HCT116 (cell line): ENCODE measurements at regions not wholly inside any gene's neighbourhood (a gene's known extent, or its start where the extent isn't known, plus 50 kb on each side); places are given as distances from the start of the nearest gene placed in this dataset.

Source experiments
- JUND ChIP-seq: IDR thresholded peaks from 2 replicates; pipeline ENCODE4 v1.6.1; 2012
- ZNF274 ChIP-seq: fragments of 200-500 bp; sonication (Bioruptor generic); IDR thresholded peaks from 2 replicates; pipeline ENCODE4 v1.6.1; 2014; ENCODE audit warnings: mild to moderate bottlenecking, low read depth, low read length, inconsistent platforms
- TF ChIP-seq, protein P1 (sequence below), 3 experiments: fragments of 200-600 bp in 1 of 3; sonication (generic) in 1 of 3; IDR thresholded peaks in 2 of 3; conservative IDR thresholded peaks in 1 of 3; 2 replicates each; pipeline ENCODE4 v1.5.1; 2012 to 2017; ENCODE audit warnings: low read depth in 2 of 3, low read length in 2 of 3, antibody characterized with exemption in 1 of 3, borderline replicate concordance in 1 of 3, control low read depth in 1 of 3, mild to moderate bottlenecking in 1 of 3, mixed read lengths in 1 of 3, mixed run types in 1 of 3, moderate library complexity in 1 of 3; ENCODE audit not compliant: insufficient read depth in 1 of 3

DNA sequence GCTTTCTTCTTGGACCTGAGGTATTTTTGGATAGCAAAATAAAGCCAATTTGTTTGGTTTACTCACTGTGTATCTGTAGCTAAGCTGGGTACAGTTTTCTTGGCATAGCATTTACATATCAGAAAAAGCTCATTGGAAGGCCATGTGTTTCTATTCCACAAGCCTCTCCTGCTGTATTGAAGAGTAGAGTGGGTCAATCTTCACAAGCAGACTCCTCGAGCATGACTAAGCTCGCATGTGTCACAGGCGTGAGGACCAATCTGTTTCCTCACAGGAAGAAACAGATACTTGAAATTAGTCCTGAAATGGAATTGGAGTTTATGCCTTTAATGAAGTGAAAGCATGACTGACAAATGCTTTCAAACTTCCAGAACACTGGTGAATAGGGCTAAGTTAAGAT lies 1279.0 kb upstream of the MAP3K7 start:
- TF ChIP-seq, protein P1, sequence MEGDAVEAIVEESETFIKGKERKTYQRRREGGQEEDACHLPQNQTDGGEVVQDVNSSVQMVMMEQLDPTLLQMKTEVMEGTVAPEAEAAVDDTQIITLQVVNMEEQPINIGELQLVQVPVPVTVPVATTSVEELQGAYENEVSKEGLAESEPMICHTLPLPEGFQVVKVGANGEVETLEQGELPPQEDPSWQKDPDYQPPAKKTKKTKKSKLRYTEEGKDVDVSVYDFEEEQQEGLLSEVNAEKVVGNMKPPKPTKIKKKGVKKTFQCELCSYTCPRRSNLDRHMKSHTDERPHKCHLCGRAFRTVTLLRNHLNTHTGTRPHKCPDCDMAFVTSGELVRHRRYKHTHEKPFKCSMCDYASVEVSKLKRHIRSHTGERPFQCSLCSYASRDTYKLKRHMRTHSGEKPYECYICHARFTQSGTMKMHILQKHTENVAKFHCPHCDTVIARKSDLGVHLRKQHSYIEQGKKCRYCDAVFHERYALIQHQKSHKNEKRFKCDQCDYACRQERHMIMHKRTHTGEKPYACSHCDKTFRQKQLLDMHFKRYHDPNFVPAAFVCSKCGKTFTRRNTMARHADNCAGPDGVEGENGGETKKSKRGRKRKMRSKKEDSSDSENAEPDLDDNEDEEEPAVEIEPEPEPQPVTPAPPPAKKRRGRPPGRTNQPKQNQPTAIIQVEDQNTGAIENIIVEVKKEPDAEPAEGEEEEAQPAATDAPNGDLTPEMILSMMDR (IDR thresholded peaks at IDR 0.05 in 2 of 3, conservative IDR thresholded peaks at IDR 0.05 in 1 of 3; ENCODE audit: borderline replicate concordance in 1 of 3, insufficient read depth in 1 of 3, low read depth in 2 of 3, low read length in 2 of 3), result no peak
- TF ChIP-seq JUND (no peak), ZNF274 (no peak)
